GM13976 (cell line): ENCODE measurements at regions not wholly inside any gene's neighbourhood (a gene's known extent, or its start where the extent isn't known, plus 50 kb on each side); places are given as distances from the start of the nearest gene placed in this dataset.

Experiments used
- DNase-seq: peaks from one replicate; pipeline ENCODE4 v3.0.0; 2012; ENCODE audit warnings: low spot score
- CTCF ChIP-seq: IDR thresholded peaks from 2 replicates; pipeline ENCODE4 v1.5.1; 2012; ENCODE audit warnings: borderline replicate concordance, mild to moderate bottlenecking; ENCODE audit not compliant: insufficient read depth; ENCODE audit errors: extremely low read depth, missing control alignments, control extremely low read depth
- in situ Hi-C: fragments of 300-500 bp; cut with MboI; formaldehyde crosslinking; loops from one replicate; pipeline ENCODE4 v1.12.0; 2022; ENCODE audit warnings: low sequenced_read_pairs, mixed read lengths, inconsistent platforms; ENCODE audit not compliant: unreplicated experiment

DNA sequence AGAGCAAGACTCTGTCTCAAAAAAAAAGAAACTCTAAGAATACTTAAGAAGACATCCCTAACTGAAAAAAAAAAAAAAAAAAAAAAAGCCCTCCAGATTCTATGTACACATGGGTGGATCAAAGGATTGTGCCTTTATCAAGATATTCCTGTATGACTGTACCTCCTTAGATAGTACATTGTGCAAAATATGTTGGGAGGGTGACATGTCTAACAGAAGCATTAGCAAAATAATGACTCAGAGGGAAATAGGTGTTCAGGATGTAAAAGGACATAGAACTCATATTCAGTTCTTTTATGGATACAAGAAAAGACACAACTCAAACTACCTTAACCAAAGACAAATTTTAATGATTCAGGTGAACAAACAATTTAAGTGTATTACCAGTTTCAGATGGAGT, 269.8 kb upstream of the KAZN start:
- no peak for TF ChIP-seq CTCF
- in situ Hi-C loops: no loop called here
- no peak for DNase-seq

GRCh38 chr1:14332158-14332557, 266.3 kb upstream of the KAZN start:
- in situ Hi-C loops: no loop called here
- TF ChIP-seq CTCF: no peak
- DNase-seq: no peak

DNA sequence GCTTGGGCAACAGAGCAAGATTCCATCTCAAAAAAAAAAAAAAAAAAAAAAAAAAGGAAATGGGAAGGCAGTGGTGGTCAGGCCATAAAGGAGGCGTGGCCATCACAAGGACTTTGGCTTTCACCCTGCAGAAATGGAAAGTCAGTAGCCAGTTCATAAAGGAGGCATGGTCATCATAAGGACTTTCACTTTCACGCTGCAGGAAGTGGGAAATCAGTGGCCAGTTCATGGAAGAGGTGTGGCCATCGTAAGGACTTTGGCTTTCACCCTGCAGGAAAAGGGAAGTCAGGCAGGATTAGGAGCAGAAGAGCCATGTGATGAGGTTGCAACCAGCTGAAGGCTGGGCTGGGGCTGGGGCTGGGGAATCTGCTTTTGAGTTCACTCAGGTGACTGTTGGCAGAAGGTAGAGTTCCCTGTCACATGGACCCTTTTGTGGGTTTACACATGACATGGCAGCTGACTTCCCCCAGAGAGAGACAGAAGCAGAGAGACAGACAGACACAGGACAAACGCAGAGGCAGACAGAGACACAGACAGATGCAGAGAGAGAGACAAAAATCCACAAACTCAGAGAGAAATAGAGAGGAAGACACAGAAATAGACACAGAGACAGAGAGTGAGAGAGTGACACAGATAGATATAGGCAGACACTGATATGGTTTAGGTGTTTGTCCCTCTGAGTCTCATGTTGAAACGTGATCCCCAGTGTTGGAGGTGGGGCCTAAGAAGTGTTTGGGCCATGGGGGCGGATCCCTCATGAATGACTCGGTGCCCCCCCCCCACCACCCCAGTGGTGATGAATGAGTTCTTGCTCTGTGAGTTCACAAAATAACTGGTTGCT, 263.9 kb upstream of the KAZN start:
- in situ Hi-C loops: no loop called here
- no peak for DNase-seq
- TF ChIP-seq CTCF: no peak

DNA sequence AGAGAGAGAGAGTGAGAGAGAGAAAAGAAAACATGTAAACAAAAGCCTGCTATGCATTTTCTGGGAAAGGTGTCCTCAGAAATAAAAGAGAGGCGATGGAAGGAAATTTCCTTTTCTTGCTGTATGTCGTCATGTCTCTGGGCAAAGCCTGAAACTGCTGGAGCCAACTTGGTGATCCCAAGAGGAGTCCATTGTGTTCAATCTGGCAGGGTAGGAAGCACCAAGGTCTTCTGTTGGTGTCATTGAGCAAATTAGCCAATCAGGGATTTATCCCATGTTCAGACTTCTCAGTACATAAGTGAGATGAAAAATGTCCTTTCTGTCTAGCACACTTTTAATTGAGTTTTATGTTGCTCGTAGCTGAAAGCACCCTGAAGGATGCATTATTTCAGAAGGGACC, 260.0 kb upstream of the KAZN start:
- in situ Hi-C loops: no loop called here
- TF ChIP-seq CTCF: no peak
- no peak for DNase-seq

DNA sequence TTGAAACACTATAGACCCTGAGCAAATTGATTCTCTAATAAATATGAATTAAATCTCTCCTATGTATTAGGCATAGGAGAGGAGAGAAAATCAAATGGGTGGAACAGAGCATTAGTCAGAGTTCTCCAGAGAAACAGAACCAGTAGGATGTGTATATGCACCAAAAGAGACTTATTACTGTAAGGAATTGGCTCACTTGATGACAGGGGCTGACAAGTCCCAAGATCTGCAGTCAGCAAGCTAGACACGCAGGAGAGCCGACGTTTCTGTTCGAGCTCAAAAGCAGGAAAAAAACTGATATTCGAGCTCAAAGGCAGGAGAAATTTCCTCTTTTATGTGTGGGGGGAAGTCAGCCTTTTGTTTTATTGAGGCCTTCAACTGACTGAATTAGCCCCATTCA, 259.2 kb upstream of the KAZN start:
- no peak for TF ChIP-seq CTCF
- in situ Hi-C loops: no loop called here
- DNase-seq: no peak

GRCh38 chr1:14340002-14340785, 258.3 kb upstream of the KAZN start:
- DNase-seq: no peak
- in situ Hi-C loops: no loop called here
- TF ChIP-seq CTCF: no peak
